Gastroesophageal sphincter (tissue), 3 donors: ENCODE measurements at regions not wholly inside any gene's neighbourhood (a gene's known extent, or its start where the extent isn't known, plus 50 kb on each side); places are given as distances from the start of the nearest gene placed in this dataset.

Experiments used
- EP300 ChIP-seq: sonication (generic); formaldehyde crosslinking; IDR thresholded peaks from one replicate; pipeline ENCODE4 v1.6.1; 2017; ENCODE audit warnings: antibody characterized with exemption, mild to moderate bottlenecking
- TF ChIP-seq, protein P1 (sequence below), 4 experiments: fragments of 200-600 bp in 2 of 4; fragments of 450-650 bp in 2 of 4; sonication (generic) in 1 of 4; IDR thresholded peaks; one replicate each; pipeline ENCODE4 v1.5.1; 2017 to 2019; ENCODE audit warnings: antibody characterized with exemption in 4 of 4, mild to moderate bottlenecking in 2 of 4, moderate library complexity in 2 of 4

DNA sequence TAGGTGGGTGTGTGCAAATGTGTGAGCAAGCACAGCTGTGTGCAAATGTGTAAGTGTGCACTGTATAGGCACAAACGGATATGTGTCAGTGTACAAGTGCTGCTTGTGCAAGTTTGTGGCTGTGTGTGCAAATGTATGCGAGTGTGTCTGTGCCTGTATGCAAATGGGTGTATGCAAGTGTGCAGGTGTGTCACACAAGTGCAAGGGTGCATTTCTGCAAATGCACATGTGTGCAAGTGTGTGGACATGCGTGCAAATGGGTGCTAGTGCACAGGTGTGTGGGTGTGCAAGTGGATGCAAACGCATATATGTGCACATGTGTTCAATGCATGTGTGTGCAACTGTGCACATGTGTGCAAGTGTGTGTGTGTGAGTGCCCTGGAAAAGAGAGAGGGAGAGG lies 76.5 kb upstream of the TNRC6C start:
- TF ChIP-seq, protein P1, sequence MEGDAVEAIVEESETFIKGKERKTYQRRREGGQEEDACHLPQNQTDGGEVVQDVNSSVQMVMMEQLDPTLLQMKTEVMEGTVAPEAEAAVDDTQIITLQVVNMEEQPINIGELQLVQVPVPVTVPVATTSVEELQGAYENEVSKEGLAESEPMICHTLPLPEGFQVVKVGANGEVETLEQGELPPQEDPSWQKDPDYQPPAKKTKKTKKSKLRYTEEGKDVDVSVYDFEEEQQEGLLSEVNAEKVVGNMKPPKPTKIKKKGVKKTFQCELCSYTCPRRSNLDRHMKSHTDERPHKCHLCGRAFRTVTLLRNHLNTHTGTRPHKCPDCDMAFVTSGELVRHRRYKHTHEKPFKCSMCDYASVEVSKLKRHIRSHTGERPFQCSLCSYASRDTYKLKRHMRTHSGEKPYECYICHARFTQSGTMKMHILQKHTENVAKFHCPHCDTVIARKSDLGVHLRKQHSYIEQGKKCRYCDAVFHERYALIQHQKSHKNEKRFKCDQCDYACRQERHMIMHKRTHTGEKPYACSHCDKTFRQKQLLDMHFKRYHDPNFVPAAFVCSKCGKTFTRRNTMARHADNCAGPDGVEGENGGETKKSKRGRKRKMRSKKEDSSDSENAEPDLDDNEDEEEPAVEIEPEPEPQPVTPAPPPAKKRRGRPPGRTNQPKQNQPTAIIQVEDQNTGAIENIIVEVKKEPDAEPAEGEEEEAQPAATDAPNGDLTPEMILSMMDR (IDR thresholded peaks at IDR 0.05): no peak
- no peak for TF ChIP-seq EP300
